ENCODE measurements at regions not wholly inside any gene's neighbourhood (a gene's known extent, or its start where the extent isn't known, plus 50 kb on each side); places are given as distances from the start of the nearest gene placed in this dataset.

- no peak for TF ChIP-seq FOXA1 (IDR thresholded peaks at IDR 0.05)
- no peak for TF ChIP-seq ZNF384 (IDR thresholded peaks at IDR 0.05)
- no peak for TF ChIP-seq BHLHE40 (IDR thresholded peaks at IDR 0.05; ENCODE audit: borderline replicate concordance)
- TF ChIP-seq SP1 (IDR thresholded peaks at IDR 0.05) = no peak
- TF ChIP-seq L3MBTL2 (conservative IDR thresholded peaks at IDR 0.05) = no peak
- TF ChIP-seq CTBP1 (IDR thresholded peaks at IDR 0.05; ENCODE audit: borderline replicate concordance) = no peak
- no peak for TF ChIP-seq FOXK2 (IDR thresholded peaks at IDR 0.05)
- no peak for TF ChIP-seq PKNOX1 (IDR thresholded peaks at IDR 0.05)
- no peak for TF ChIP-seq TARDBP (IDR thresholded peaks at IDR 0.05)
- TF ChIP-seq FOXM1 (IDR thresholded peaks at IDR 0.05; ENCODE audit: borderline replicate concordance) = no peak
- no peak for TF ChIP-seq SUZ12 (IDR thresholded peaks at IDR 0.05)
- TF ChIP-seq HDGF (IDR thresholded peaks at IDR 0.05; ENCODE audit: borderline replicate concordance) = no peak
- no peak for TF ChIP-seq NFRKB (IDR thresholded peaks at IDR 0.05)
Measured at GRCh38 chr6:84492241-84493165, 265.1 kb upstream of the CEP162 start.

All from HEK293T (cell line).